ENCODE measurements at regions not wholly inside any gene's neighbourhood (a gene's known extent, or its start where the extent isn't known, plus 50 kb on each side); places are given as distances from the start of the nearest gene placed in this dataset.

GRCh38 chr1:168443356-168443755, 100.4 kb downstream of the XCL2 start:
- peak overlapping the region in 2 of 3 donors; percentile 56 for H3K27ac Mint-ChIP-seq
- H3K36me3 Mint-ChIP-seq = peaks cover 3% of the 10 kb centered on the region
- Histone ChIP-seq H3K9me3 (ENCODE audit: control insufficient read depth in 2 of 2, low read length in 2 of 2) (no peaks in the 10 kb centered on the region), H3K36me3 (ENCODE audit: control insufficient read depth, insufficient read depth, low read length) (no peaks in the 10 kb centered on the region), H3K4me3 (ENCODE audit: low read depth, low read length) (no peak overlapping the region), H3K27ac (ENCODE audit: insufficient read depth, low read length, poor library complexity, severe bottlenecking) (no peak overlapping the region), H3K27me3 (ENCODE audit: control insufficient read depth, insufficient read depth, low read length) (no peaks in the 10 kb centered on the region), H3K4me1 (ENCODE audit: control insufficient read depth, insufficient read depth, low read length, poor library complexity, severe bottlenecking) (peaks cover 19% of the 10 kb centered on the region)
- ATAC-seq (ENCODE audit: low read depth in 2 of 2) = no peak
- no peak for DNase-seq
- peaks cover 4% of the 10 kb centered on the region for H3K27me3 Mint-ChIP-seq
- H3K9me3 Mint-ChIP-seq = peaks cover 0 to 5% (median 0%) of the 10 kb centered on the region in 7 donors
- H3K4me3 Mint-ChIP-seq = no peak overlapping the region
- peaks cover 19 to 45% (median 25%) of the 10 kb centered on the region in 4 donors for H3K4me1 Mint-ChIP-seq

- peak overlapping the region in 2 of 3 donors; percentile 2 to 56 for H3K27ac Mint-ChIP-seq
- DNase-seq (no peak), ATAC-seq (ENCODE audit: low read depth in 2 of 2) (no peak)
- H3K27me3 Mint-ChIP-seq = peaks cover 4% of the 10 kb centered on the region
- Histone ChIP-seq H3K27me3 (ENCODE audit: control insufficient read depth, insufficient read depth, low read length) (no peaks in the 10 kb centered on the region), H3K27ac (ENCODE audit: insufficient read depth, low read length, poor library complexity, severe bottlenecking) (no peak overlapping the region), H3K4me1 (ENCODE audit: control insufficient read depth, insufficient read depth, low read length, poor library complexity, severe bottlenecking) (peaks cover 19% of the 10 kb centered on the region), H3K36me3 (ENCODE audit: control insufficient read depth, insufficient read depth, low read length) (no peaks in the 10 kb centered on the region), H3K4me3 (ENCODE audit: low read depth, low read length) (no peak overlapping the region), H3K9me3 (ENCODE audit: control insufficient read depth in 2 of 2, low read length in 2 of 2) (no peaks in the 10 kb centered on the region)
- H3K9me3 Mint-ChIP-seq = peaks cover 0 to 5% (median 0%) of the 10 kb centered on the region in 7 donors
- peaks cover 3% of the 10 kb centered on the region for H3K36me3 Mint-ChIP-seq
- no peak overlapping the region for H3K4me3 Mint-ChIP-seq
- peaks cover 19 to 45% (median 25%) of the 10 kb centered on the region in 4 donors for H3K4me1 Mint-ChIP-seq
Observed at GRCh38 chr1:168442931-168443330, 100.9 kb downstream of the XCL2 start.

GRCh38 chr1:168441745-168442144, 102.1 kb downstream of the XCL2 start:
- Mint-ChIP-seq H3K4me3 (no peak overlapping the region), H3K9me3 (peaks cover 0 to 2% (median 0%) of the 10 kb centered on the region in 7 donors), H3K27ac (peak overlapping the region in 1 of 3 donors; percentile 42), H3K36me3 (no peaks in the 10 kb centered on the region), H3K27me3 (peaks cover 4% of the 10 kb centered on the region), H3K4me1 (peaks cover 16 to 45% (median 25%) of the 10 kb centered on the region in 4 donors)
- Histone ChIP-seq H3K4me3 (ENCODE audit: low read depth, low read length) (no peak overlapping the region), H3K27ac (ENCODE audit: insufficient read depth, low read length, poor library complexity, severe bottlenecking) (no peak overlapping the region), H3K27me3 (ENCODE audit: control insufficient read depth, insufficient read depth, low read length) (no peaks in the 10 kb centered on the region), H3K36me3 (ENCODE audit: control insufficient read depth, insufficient read depth, low read length) (no peaks in the 10 kb centered on the region), H3K9me3 (ENCODE audit: control insufficient read depth in 2 of 2, low read length in 2 of 2) (no peaks in the 10 kb centered on the region), H3K4me1 (ENCODE audit: control insufficient read depth, insufficient read depth, low read length, poor library complexity, severe bottlenecking) (peaks cover 19% of the 10 kb centered on the region)
- DNase-seq (no peak), ATAC-seq (ENCODE audit: low read depth in 2 of 2) (no peak)

GRCh38 chr1:168439456-168440375, 104.1 kb downstream of the XCL2 start:
- Mint-ChIP-seq H3K4me1 (peaks cover 13 to 33% (median 23%) of the 10 kb centered on the region in 4 donors), H3K9me3 (peaks cover 0 to under 1% (median 0%) of the 10 kb centered on the region in 7 donors), H3K36me3 (no peaks in the 10 kb centered on the region), H3K27ac (peak overlapping the region; percentile 85 to 91 (median 85)), H3K4me3 (peak overlapping the region in 3 of 4 donors; percentile 78 to 85 (median 82)), H3K27me3 (peaks cover 4% of the 10 kb centered on the region)
- Histone ChIP-seq H3K9me3 (ENCODE audit: control insufficient read depth in 2 of 2, low read length in 2 of 2) (no peaks in the 10 kb centered on the region), H3K27ac (ENCODE audit: insufficient read depth, low read length, poor library complexity, severe bottlenecking) (no peak overlapping the region), H3K36me3 (ENCODE audit: control insufficient read depth, insufficient read depth, low read length) (no peaks in the 10 kb centered on the region), H3K27me3 (ENCODE audit: control insufficient read depth, insufficient read depth, low read length) (no peaks in the 10 kb centered on the region), H3K4me1 (ENCODE audit: control insufficient read depth, insufficient read depth, low read length, poor library complexity, severe bottlenecking) (peaks cover 17% of the 10 kb centered on the region), H3K4me3 (ENCODE audit: low read depth, low read length) (peak overlapping the region; percentile 77)
- peak; percentile 92 to 93 for ATAC-seq (ENCODE audit: low read depth in 2 of 2)
- peak; percentile 55 to 90 (median 80) for DNase-seq

- Mint-ChIP-seq H3K27me3 (peaks cover 4% of the 10 kb centered on the region), H3K27ac (peak overlapping the region in 1 of 3 donors; percentile 85), H3K36me3 (no peaks in the 10 kb centered on the region), H3K4me3 (peak overlapping the region in 1 of 4 donors; percentile 43), H3K9me3 (no peaks in the 10 kb centered on the region), H3K4me1 (peaks cover 10 to 24% (median 18%) of the 10 kb centered on the region in 4 donors)
- Histone ChIP-seq H3K27me3 (ENCODE audit: control insufficient read depth, insufficient read depth, low read length) (no peaks in the 10 kb centered on the region), H3K4me1 (ENCODE audit: control insufficient read depth, insufficient read depth, low read length, poor library complexity, severe bottlenecking) (peaks cover 8% of the 10 kb centered on the region), H3K27ac (ENCODE audit: insufficient read depth, low read length, poor library complexity, severe bottlenecking) (no peak overlapping the region), H3K9me3 (ENCODE audit: control insufficient read depth in 2 of 2, low read length in 2 of 2) (no peaks in the 10 kb centered on the region), H3K36me3 (ENCODE audit: control insufficient read depth, insufficient read depth, low read length) (no peaks in the 10 kb centered on the region), H3K4me3 (ENCODE audit: low read depth, low read length) (no peak overlapping the region)
- DNase-seq (no peak), ATAC-seq (ENCODE audit: low read depth in 2 of 2) (no peak)
Observed at GRCh38 chr1:168438626-168439025, 105.2 kb downstream of the XCL2 start.

GRCh38 chr1:168437821-168438220, 106.0 kb downstream of the XCL2 start:
- DNase-seq (no peak), ATAC-seq (ENCODE audit: low read depth in 2 of 2) (no peak)
- no peaks in the 10 kb centered on the region for H3K36me3 ChIP-seq (ENCODE audit: control insufficient read depth, insufficient read depth, low read length)
- H3K4me3 ChIP-seq (ENCODE audit: low read depth, low read length) = no peak overlapping the region
- H3K27me3 Mint-ChIP-seq = peaks cover 4% of the 10 kb centered on the region
- no peaks in the 10 kb centered on the region for H3K36me3 Mint-ChIP-seq
- peaks cover 8% of the 10 kb centered on the region for H3K4me1 ChIP-seq (ENCODE audit: control insufficient read depth, insufficient read depth, low read length, poor library complexity, severe bottlenecking)
- H3K9me3 Mint-ChIP-seq = no peaks in the 10 kb centered on the region
- no peak overlapping the region for H3K27ac Mint-ChIP-seq
- H3K27me3 ChIP-seq (ENCODE audit: control insufficient read depth, insufficient read depth, low read length) = no peaks in the 10 kb centered on the region
- no peak overlapping the region for H3K4me3 Mint-ChIP-seq
- H3K9me3 ChIP-seq (ENCODE audit: control insufficient read depth in 2 of 2, low read length in 2 of 2) = no peaks in the 10 kb centered on the region
- H3K27ac ChIP-seq (ENCODE audit: insufficient read depth, low read length, poor library complexity, severe bottlenecking) = no peak overlapping the region
- peaks cover 9 to 18% (median 14%) of the 10 kb centered on the region in 4 donors for H3K4me1 Mint-ChIP-seq

- Mint-ChIP-seq H3K27ac (no peak overlapping the region), H3K9me3 (no peaks in the 10 kb centered on the region), H3K36me3 (no peaks in the 10 kb centered on the region), H3K27me3 (peaks cover under 1% of the 10 kb centered on the region), H3K4me3 (no peak overlapping the region), H3K4me1 (peaks cover 9 to 14% (median 11%) of the 10 kb centered on the region in 4 donors)
- DNase-seq = no peak
- Histone ChIP-seq H3K27me3 (ENCODE audit: control insufficient read depth, insufficient read depth, low read length) (no peaks in the 10 kb centered on the region), H3K9me3 (ENCODE audit: control insufficient read depth in 2 of 2, low read length in 2 of 2) (no peaks in the 10 kb centered on the region), H3K27ac (ENCODE audit: insufficient read depth, low read length, poor library complexity, severe bottlenecking) (no peak overlapping the region), H3K36me3 (ENCODE audit: control insufficient read depth, insufficient read depth, low read length) (no peaks in the 10 kb centered on the region), H3K4me3 (ENCODE audit: low read depth, low read length) (no peak overlapping the region), H3K4me1 (ENCODE audit: control insufficient read depth, insufficient read depth, low read length, poor library complexity, severe bottlenecking) (peaks cover 8% of the 10 kb centered on the region)
- no peak for ATAC-seq (ENCODE audit: low read depth in 2 of 2)
Observed at GRCh38 chr1:168435439-168435838, 108.4 kb downstream of the XCL2 start.
